Stimulated activated CD4-positive, alpha-beta T cell treated with anti-CD3 and anti-CD28 coated beads, Interleukin-4, amount 100 ng/mL, for 48 hours (primary cell): ENCODE measurements at regions not wholly inside any gene's neighbourhood (a gene's known extent, or its start where the extent isn't known, plus 50 kb on each side); places are given as distances from the start of the nearest gene placed in this dataset.

Source experiments
- DNase-seq, 2 donors: peaks; one replicate each; pipeline ENCODE4 v3.0.0-alpha.2; 2020; ENCODE audit warnings: low read depth in 2 of 2

- DNase-seq = no peak
These were observed 182.7 kb downstream of the AHR start for GRCh38 chr7:17481118-17481517.

- no peak for DNase-seq
These were observed 186.9 kb downstream of the AHR start for GRCh38 chr7:17485368-17485767.

DNA sequence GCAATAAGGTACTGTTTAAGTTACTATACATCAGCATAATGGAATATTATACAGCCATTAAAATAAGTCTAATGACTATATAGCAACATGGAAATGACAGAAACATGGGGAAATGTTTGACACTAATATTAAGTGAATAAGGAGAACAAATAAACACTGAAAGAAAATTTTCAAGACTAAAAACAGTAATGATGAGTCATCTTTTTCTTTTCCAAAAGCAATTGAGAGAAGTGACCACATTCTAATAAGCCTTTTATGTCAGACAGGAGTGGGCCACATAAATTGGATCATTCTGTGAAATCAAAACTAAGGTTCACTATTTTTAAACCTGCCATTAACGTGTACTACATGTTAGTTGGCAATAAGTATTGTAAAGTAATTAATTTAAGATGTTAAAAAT is 187.5 kb downstream of the AHR start:
- no peak for DNase-seq

DNA sequence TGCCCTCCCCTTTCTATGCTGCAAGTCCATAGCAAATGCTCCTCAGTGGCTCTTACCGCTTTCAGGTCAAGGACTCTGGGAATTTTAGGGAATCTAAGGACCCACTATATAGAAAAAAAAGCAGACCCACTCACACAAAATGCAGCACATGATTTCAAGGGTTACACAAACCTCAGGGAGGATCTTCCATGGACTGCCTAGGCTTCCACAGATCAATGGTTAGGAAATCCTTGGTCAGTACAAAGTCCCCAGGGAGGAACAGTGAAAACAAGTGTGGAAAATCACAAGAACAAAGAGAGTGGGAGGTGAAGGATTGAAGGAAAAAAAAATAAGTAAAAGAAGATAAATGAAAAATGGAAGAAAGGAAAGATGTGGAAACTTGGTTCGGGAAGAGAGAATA is 188.4 kb downstream of the AHR start:
- DNase-seq = no peak

DNA sequence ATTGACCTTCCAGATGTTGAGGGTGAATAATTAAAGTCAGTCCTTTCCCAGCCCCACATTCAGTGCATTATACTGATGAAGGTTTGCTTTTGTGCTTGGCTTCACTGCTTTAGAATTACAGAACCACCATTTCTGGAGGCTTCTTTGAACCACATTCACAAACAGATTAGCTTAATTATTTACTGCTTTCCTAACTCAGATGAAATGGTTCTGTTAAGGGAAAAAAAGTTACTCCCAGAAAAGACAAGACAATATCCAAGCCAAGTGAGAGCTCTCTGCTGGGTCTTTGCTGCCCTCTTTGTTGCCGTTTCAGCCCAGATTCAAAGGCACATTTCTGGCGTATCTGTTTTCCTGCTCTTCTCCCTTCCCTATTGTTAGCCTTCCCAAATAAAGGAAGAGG is 188.9 kb downstream of the AHR start:
- DNase-seq = no peak

DNA sequence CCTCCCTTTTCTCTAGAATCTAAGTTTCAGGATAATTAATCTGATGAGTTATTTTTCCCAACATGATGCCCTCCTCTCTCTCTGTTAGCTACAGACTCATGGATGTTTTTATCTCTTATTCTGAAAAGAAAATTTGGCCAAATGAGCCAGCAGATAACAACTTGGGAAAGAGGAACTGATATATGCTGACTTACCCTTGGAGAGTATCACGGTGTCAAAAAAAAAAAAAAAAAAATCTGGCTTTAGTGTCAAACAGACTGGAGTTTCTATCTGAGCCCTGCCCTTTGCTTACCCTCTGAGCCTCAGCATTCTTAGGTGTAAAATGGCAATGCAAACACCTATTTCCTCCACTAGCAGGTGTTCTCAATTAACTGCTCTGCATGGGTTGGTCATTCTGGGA is 190.4 kb downstream of the AHR start:
- no peak for DNase-seq

DNA sequence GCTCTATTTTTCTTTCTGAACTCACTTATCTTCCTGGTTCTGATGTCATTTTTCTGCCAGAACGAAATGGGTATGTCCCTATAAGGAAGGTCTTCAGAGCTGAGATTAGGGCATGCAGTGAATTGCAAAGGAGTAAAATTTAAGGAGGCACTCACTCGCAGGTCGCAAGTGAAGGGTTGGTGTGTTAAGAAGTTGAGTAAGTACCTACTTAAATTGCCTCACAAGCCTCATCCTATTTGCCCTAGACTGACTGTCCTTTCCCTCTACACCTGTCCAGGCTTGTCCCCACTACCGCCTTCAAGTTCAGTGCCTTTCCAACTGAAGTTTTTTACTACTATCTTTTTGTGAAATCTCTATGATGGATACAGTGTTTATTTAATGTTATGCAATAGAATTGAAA is 191.5 kb downstream of the AHR start:
- DNase-seq = no peak

DNA sequence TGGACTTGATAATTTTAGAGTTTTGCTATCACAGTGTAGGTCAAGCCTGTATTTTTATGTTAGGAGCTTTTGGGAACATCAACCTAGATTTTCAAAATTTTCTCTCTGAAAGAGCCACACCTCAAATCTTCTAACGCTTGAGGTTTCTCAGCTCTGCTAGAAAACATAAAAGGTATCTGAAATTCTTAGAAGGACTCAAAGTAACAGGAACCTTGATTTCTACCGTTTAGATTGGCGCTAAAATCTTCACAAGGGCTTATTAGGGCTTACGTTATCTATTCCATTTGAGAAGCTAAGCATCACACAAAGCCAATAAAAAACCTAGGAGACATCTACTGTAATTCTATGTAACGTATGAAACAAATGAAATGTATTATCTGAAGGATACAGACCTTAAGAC is 192.4 kb downstream of the AHR start:
- no peak for DNase-seq

- DNase-seq = no peak
These were observed 194.0 kb downstream of the AHR start for GRCh38 chr7:17492437-17492836.

DNA sequence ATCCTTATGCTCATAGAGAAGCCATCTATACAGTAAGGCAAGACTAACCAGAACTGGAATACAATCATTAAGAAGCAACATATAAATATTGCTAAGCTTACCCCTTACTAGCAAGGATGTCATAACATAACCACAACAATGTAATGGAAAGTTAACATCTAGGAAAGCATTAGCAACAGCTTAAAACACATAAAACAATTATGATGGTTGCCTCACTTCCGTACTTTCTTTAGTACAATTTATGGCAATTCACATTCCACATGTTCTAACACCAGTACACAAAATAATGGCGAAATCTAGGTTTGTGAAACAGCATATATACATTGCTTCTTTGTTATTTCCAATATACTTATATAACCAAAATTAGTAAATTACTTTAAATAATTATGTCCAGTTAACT is 195.0 kb downstream of the AHR start:
- DNase-seq = no peak

DNA sequence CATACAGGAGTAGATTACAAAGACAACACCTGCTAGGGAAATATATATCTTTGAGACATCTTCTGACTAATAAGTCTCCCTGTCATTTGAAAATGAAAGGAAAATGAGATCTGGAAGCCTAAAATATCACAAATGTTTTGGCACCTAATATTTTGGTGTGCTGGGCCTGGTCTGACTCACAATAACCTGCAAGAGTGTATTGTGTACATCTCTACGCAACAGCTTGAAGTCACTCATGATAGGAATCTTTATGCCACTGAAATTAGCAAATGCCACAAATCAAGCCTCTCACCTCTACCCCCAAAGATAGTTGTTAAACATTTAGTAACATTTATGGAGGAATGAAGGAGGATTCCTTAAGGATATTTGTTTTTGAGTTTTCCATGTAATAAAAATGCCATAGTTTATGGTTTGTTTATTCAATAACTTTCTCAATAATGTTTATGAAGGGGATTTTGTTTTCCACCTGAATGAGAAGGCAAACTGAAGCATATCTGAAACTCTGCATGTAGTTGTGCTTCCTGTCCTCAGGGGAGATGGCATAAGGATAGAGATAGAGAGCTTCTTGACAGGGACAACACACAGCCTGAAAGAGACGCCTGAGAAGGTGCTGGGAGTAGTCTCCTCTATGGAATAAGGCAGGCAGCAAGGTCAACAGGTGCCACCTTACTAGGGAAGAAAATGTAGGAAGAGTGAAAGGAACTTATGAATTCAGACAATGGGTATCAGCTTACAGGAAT is 197.4 kb downstream of the AHR start:
- DNase-seq = no peak

DNA sequence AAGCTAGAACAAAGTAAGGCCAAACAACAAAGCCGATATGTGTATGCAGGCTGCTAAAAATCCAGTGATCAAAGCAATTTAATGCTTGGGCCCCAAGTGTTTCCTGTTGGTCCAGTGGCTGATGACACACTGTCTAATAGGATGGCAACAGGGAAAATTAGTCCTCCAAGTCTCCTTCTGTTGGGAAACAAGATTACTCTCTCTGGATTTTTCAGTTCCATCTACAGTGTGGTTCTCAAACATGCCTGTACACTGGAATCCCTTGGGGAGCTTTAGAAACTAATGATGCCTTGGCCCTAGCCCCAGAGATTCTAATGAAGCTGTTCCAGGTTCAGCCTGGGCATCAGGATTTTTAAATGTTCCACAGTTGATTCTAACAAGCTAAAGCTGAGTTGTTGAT is 198.7 kb downstream of the AHR start:
- no peak for DNase-seq

GRCh38 chr7:17497549-17498167 is 199.2 kb downstream of the AHR start:
- DNase-seq = no peak

- no peak for DNase-seq
These were observed 199.8 kb downstream of the AHR start for GRCh38 chr7:17498230-17498629.

DNA sequence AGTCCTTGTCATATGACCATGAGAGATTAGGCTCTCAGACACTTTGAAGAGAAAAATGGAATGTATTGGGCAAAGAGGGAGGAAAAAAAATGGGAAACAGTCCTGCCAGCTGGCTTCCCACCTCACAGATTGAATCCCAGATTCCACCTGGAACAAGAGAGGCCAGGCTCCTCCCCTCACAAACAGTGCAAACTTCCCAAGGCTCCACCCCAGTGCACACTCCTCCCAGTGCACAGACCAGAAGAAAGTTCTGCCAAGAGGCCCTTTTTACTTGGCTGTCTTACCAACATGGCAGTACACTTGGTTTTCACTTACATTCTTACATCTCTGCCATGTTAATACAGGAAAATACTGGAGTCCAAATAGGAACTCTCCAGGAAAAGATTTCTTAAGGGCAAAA is 202.3 kb downstream of the AHR start:
- no peak for DNase-seq

- no peak for DNase-seq
These were observed 203.2 kb downstream of the AHR start for GRCh38 chr7:17501441-17502212.

DNA sequence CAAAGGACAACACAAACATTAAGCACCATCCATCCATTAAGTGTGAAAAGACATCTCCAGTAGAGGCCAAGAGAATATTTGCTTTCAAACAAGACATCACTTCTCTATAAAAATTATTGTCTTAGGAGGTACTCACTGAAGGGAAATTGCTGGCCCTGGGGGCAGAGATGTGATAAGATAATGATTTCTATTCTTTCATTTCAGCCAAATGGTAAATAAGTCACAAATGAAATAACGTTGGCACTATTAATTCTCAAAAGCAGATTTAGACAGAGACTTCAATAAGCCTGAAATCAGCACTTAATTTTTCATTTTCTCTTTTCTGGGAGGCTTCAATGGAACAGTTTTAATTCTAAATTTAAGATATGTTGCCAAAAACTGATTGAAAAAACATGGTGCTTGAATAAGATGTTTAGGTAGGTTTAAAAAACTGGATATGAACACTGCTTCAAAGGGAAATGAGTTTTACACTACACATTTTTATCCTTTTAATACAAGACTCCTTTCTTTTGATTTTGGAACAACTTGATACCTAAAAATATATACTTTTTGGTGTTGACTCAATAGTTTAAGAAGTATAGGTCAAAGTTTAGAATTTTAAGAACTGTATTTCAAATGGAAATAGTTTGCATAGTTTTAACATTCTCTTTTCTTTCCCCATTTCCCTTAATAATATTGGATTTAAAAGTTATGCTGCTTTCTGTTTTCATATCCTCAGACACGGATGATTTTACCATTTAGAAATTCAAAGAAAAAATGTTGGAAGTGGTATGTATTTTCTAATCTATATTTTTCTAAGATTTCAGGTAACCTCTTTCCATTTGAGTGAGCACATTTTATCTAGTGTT is 204.0 kb downstream of the AHR start:
- DNase-seq = no peak

- DNase-seq = no peak
These were observed 207.6 kb downstream of the AHR start for GRCh38 chr7:17506095-17506494.

DNA sequence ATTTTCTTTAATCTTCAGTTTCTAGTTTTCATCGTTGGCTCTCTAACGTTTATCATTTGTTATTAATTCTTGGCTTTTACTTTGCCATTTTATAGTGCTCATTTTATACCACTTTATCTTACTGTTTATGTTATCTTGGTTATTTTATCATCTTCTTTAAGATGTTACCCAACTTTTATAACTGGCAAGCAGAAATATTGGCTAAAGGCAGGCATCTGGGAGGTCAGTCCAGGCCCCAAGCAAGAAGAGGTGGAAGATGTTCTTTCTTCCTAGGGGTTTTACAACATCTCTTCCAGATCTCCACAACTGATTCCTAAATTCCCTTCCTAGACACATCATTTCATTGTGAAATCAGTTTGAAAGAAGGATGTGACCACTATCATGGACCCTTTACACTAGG is 208.1 kb downstream of the AHR start:
- no peak for DNase-seq

DNA sequence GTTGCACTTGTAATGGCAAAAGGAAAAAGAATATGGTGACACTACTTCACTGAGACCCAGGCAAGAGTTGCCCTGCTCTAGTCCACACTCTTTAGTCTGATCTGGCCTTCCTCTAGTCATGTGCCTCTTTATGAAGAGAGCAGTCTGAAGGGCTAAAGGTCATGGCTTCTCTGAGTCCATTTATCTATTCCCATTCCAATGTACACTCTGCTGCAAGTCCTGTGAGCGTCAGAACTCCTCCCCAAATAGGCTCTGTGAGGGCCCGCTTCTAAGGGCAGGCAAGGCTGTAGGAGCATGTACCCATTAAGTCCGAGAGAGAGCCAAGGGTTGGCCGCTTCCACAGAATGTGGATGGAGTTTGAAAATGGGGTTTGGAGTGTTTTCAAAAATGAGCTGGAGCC is 209.3 kb downstream of the AHR start:
- DNase-seq = no peak

DNA sequence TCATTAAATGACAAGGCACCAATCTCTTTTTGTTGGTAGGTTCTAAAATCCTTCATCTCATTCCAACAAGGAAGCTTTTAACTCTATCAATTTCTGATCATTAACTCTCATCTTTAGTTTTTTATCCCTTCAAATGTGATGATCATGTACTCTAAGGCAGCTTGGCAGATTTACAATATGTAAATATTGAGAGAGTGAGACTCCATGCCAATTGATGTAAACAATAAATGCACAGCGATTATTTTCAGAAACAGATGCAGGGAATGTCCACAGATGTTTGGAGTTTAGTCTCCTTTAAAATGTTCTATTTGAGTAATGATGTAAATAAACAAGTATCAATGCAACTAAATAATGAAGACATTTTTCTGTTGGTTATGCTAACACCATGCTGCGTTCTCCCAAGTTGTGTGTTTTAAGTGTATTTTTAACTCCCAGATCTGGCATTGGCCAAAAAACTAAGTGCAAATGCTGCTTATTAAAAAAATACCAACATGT is 213.8 kb downstream of the AHR start:
- no peak for DNase-seq

- no peak for DNase-seq
These were observed 218.3 kb downstream of the AHR start for GRCh38 chr7:17516771-17517170.
